H1 (cell line): ENCODE measurements at regions not wholly inside any gene's neighbourhood (a gene's known extent, or its start where the extent isn't known, plus 50 kb on each side); places are given as distances from the start of the nearest gene placed in this dataset.

Source experiments
- CTCF ChIA-PET: fragments of 300-600 bp; sonication (Branson Sonifier 250); formaldehyde crosslinking; loops from one replicate; lab custom pipeline; 2021; ENCODE audit not compliant: partially characterized antibody; lab: Charles Lee
- POLR2A ChIA-PET: fragments of 300-600 bp; sonication (Branson Sonifier 250); formaldehyde crosslinking; loops from one replicate; lab custom pipeline; 2021; ENCODE audit warnings: inconsistent platforms; ENCODE audit not compliant: partially characterized antibody; lab: Charles Lee
- DNase-seq, 2 experiments: peaks; one replicate each; pipeline versions ENCODE4 v3.0.0 to v3.0.0-alpha.2; 2010 to 2022; ENCODE audit warnings: low spot score in 2 of 2, low read depth in 1 of 2, mixed read lengths in 1 of 2
- FAIRE-seq: peaks from 2 replicates; lab custom pipeline; 2011; peaks lifted over from hg19 to GRCh38; lab: Jason Lieb, UNC
- H2AFZ ChIP-seq: 2 replicates; pipeline ENCODE4 v1.8.1; 2012; ENCODE audit warnings: low read length, inconsistent platforms
- H2AK5ac ChIP-seq: 2 replicates; pipeline ENCODE4 v1.6.1; 2013; ENCODE audit warnings: low read depth, low read length
- H2BK120ac ChIP-seq: replicated peaks from 2 replicates; pipeline ENCODE3; 2013; ENCODE audit warnings: low read depth, low read length, inconsistent platforms
- H2BK12ac ChIP-seq: 2 replicates; pipeline ENCODE4 v1.6.1; 2013; ENCODE audit warnings: low read depth, low read length
- H2BK15ac ChIP-seq: 2 replicates; pipeline ENCODE4 v1.6.1; 2013; ENCODE audit warnings: low read length
- H2BK20ac ChIP-seq: 2 replicates; pipeline ENCODE4 v1.6.1; 2013; ENCODE audit warnings: low read length
- H2BK5ac ChIP-seq: 2 replicates; pipeline ENCODE4 v1.6.1; 2013; ENCODE audit warnings: low read depth, low read length
- H3K14ac ChIP-seq: 2 replicates; pipeline ENCODE4 v1.6.1; 2013; ENCODE audit warnings: inconsistent platforms; ENCODE audit not compliant: insufficient read length
- H3K18ac ChIP-seq: 2 replicates; pipeline ENCODE4 v1.6.1; 2013; ENCODE audit warnings: low read length; ENCODE audit errors: extremely low read depth
- H3K23ac ChIP-seq: 2 replicates; pipeline ENCODE4 v1.6.1; 2013; ENCODE audit warnings: inconsistent platforms; ENCODE audit not compliant: insufficient read length
- H3K23me2 ChIP-seq: 2 replicates; pipeline ENCODE4 v1.6.1; 2013; ENCODE audit warnings: low read depth, low read length
- H3K27ac ChIP-seq: 2 replicates; pipeline ENCODE4 v1.6.1; 2011; ENCODE audit warnings: low read depth, low read length, inconsistent platforms
- H3K27me3 ChIP-seq, 4 experiments: replicated peaks in 1 of 4; 1 replicate in 1 of 4; 2 replicates in 3 of 4; pipeline versions ENCODE4 v1.6.1 to v1.8.1; 2011 to 2013; ENCODE audit warnings: low read length in 3 of 4, mild to moderate bottlenecking in 3 of 4, inconsistent platforms in 2 of 4, mixed read lengths in 2 of 4, moderate library complexity in 1 of 4; ENCODE audit not compliant: control insufficient read depth in 3 of 4, insufficient read depth in 3 of 4; ENCODE audit errors: extremely low read depth in 1 of 4
- H3K36me3 ChIP-seq, 4 experiments: 2 replicates each; pipeline versions ENCODE4 v1.6.1 to v1.8.1; 2011 to 2013; ENCODE audit warnings: mild to moderate bottlenecking in 4 of 4, low read length in 3 of 4, moderate library complexity in 2 of 4, control low read depth in 1 of 4, inconsistent platforms in 1 of 4; ENCODE audit not compliant: insufficient read depth in 4 of 4, control insufficient read depth in 2 of 4
- H3K4ac ChIP-seq: replicated peaks from 2 replicates; pipeline ENCODE3; 2013; ENCODE audit warnings: low read length, low read depth, mixed read lengths, inconsistent platforms; ENCODE audit not compliant: insufficient read length
- H3K4me1 ChIP-seq, 4 experiments: replicated peaks in 1 of 4; 1 replicate in 1 of 4; 2 replicates in 3 of 4; pipeline versions ENCODE4 v1.6.1 to v1.8.1; 2011 to 2013; ENCODE audit warnings: low read length in 3 of 4, inconsistent platforms in 2 of 4, mixed read lengths in 1 of 4; ENCODE audit not compliant: insufficient read depth in 4 of 4, control insufficient read depth in 3 of 4
- H3K4me2 ChIP-seq, 2 experiments: 2 replicates each; pipeline versions ENCODE4 v1.6.1 to v1.8.1; 2011 to 2013; ENCODE audit warnings: low read depth in 2 of 2, low read length in 2 of 2, control low read depth in 1 of 2, inconsistent platforms in 1 of 2, mild to moderate bottlenecking in 1 of 2; ENCODE audit not compliant: insufficient read depth in 1 of 2
- H3K4me3 ChIP-seq, 4 experiments: fragments of 200-600, 300-600 bp in 1 of 4; sonication (generic), shearing (Covaris generic), sonication (Bioruptor Twin) in 1 of 4; 2 replicates each; pipeline versions ENCODE4 v1.5.1 to v1.8.1; 2011 to 2016; ENCODE audit warnings: low read length in 4 of 4, low read depth in 3 of 4, control low read depth in 2 of 4, inconsistent platforms in 2 of 4, mild to moderate bottlenecking in 2 of 4, mixed read lengths in 1 of 4, moderate library complexity in 1 of 4; ENCODE audit not compliant: insufficient read depth in 2 of 4; ENCODE audit errors: extremely low read depth in 1 of 4
- H3K56ac ChIP-seq: replicated peaks from 2 replicates; pipeline ENCODE3; 2013; ENCODE audit warnings: low read depth, mild to moderate bottlenecking, mixed read lengths, low read length, inconsistent platforms; ENCODE audit not compliant: insufficient read length
- H3K79me1 ChIP-seq: 2 replicates; pipeline ENCODE4 v1.6.1; 2013; ENCODE audit warnings: low read depth, low read length, control low read depth
- H3K79me2 ChIP-seq, 2 experiments: 2 replicates each; pipeline versions ENCODE4 v1.6.1 to v1.8.1; 2012 to 2013; ENCODE audit warnings: low read length in 2 of 2, mild to moderate bottlenecking in 2 of 2, inconsistent platforms in 1 of 2; ENCODE audit not compliant: insufficient read depth in 2 of 2, control insufficient read depth in 1 of 2
- H3K9ac ChIP-seq, 4 experiments: replicated peaks in 1 of 4; 1 replicate in 1 of 4; 2 replicates in 3 of 4; pipeline versions ENCODE4 v1.6.1 to v1.8.1; 2011 to 2013; ENCODE audit warnings: low read depth in 3 of 4, low read length in 3 of 4, control low read depth in 2 of 4, mild to moderate bottlenecking in 2 of 4, moderate library complexity in 2 of 4, inconsistent platforms in 1 of 4; ENCODE audit errors: extremely low read depth in 1 of 4
- H3K9me3 ChIP-seq, 2 experiments: 2 replicates each; pipeline versions ENCODE4 v1.6.1 to v1.8.1; 2012 to 2013; ENCODE audit warnings: mild to moderate bottlenecking in 2 of 2, moderate library complexity in 2 of 2, control low read depth in 1 of 2, inconsistent platforms in 1 of 2, low read depth in 1 of 2, low read length in 1 of 2, mixed read lengths in 1 of 2; ENCODE audit not compliant: insufficient read depth in 2 of 2
- H4K20me1 ChIP-seq, 2 experiments: replicated peaks in 1 of 2; 2 replicates each; pipeline versions ENCODE3 to v1.8.1; 2011 to 2013; ENCODE audit warnings: inconsistent platforms in 2 of 2, low read length in 2 of 2, mild to moderate bottlenecking in 1 of 2; ENCODE audit not compliant: insufficient read depth in 2 of 2, control insufficient read depth in 1 of 2
- H4K5ac ChIP-seq: 2 replicates; pipeline ENCODE4 v1.6.1; 2013; ENCODE audit warnings: low read length, low read depth, mixed read lengths, inconsistent platforms; ENCODE audit not compliant: insufficient read length
- H4K8ac ChIP-seq: 2 replicates; pipeline ENCODE4 v1.8.0; 2013; ENCODE audit warnings: mild to moderate bottlenecking, moderate library complexity, low read length, inconsistent platforms; ENCODE audit not compliant: insufficient read depth; ENCODE audit errors: extremely low read depth
- H4K91ac ChIP-seq: replicated peaks from 2 replicates; pipeline ENCODE3; 2013; ENCODE audit warnings: low read length, mixed read lengths, inconsistent platforms; ENCODE audit not compliant: insufficient read length
- HDAC6 ChIP-seq: IDR thresholded peaks from one replicate; pipeline ENCODE4 v1.7.1; 2012; ENCODE audit warnings: low read depth, mild to moderate bottlenecking, inconsistent platforms, low read length, moderate library complexity
- KDM5A ChIP-seq: fragments of 200-600 bp; IDR thresholded peaks from 2 replicates; pipeline ENCODE4 v1.7.1; 2012; ENCODE audit warnings: mild to moderate bottlenecking, low read length, inconsistent platforms, mixed read lengths
- TCF12 ChIP-seq: IDR thresholded peaks from 2 replicates; pipeline ENCODE4 v1.6.1; 2011; ENCODE audit warnings: low read depth, mild to moderate bottlenecking, low read length
- TF ChIP-seq, protein P1 (sequence below): IDR thresholded peaks from 2 replicates; pipeline ENCODE4 v1.6.1; 2012; ENCODE audit warnings: inconsistent platforms

DNA sequence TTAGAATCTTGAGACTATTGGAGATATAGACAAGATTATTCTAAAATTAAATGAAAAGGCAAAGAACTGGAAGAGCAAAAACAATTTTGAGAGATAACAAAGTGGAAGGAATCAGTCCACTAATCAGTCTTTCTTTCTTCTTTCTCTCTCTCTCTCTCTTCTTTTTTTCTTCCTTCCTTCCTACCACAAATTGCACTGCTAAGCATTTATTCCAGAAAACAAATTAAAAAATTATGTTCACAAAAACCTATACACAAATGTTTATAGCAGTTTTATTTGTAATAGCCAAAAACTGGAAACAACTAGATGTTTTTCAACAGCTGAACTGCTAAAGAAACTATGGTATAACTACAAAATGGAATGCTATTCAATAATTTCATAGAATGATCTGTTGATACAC is 291.9 kb upstream of the FTMT start:
- POLR2A ChIA-PET: no interaction called here
- Histone ChIP-seq H2AK5ac (no peak overlapping the region), H2BK120ac (no peak overlapping the region), H3K27me3 (no peaks in the 10 kb centered on the region), H2BK15ac (no peak overlapping the region), H3K23ac (no peak overlapping the region), H2BK5ac (no peak overlapping the region), H4K20me1 (no peaks in the 10 kb centered on the region), H4K91ac (no peak overlapping the region), H4K5ac (no peak overlapping the region), H3K4me3 (no peak overlapping the region), H3K36me3 (no peaks in the 10 kb centered on the region), H3K23me2 (no peaks in the 10 kb centered on the region), H3K9ac (no peak overlapping the region), H3K4me2 (no peak overlapping the region), H3K56ac (no peak overlapping the region), H3K4ac (no peak overlapping the region), H2BK12ac (no peak overlapping the region), H3K4me1 (no peaks in the 10 kb centered on the region), H3K27ac (no peak overlapping the region), H3K79me1 (no peaks in the 10 kb centered on the region), H3K18ac (no peak overlapping the region), H2AFZ (no peak overlapping the region), H3K9me3 (no peaks in the 10 kb centered on the region), H4K8ac (no peak overlapping the region), H2BK20ac (no peak overlapping the region), H3K79me2 (no peaks in the 10 kb centered on the region), H3K14ac (no peak overlapping the region)
- DNase-seq: no peak
- CTCF ChIA-PET: interaction anchor here (0.6 kb wide), 1 partner anchor 113 kb away, joined by 3 read pairs; no protein-coding TSS in a partner anchor
- FAIRE-seq: no peak
- no peak for TF ChIP-seq TCF12
- TF ChIP-seq KDM5A: no peak
- TF ChIP-seq HDAC6: no peak
- TF ChIP-seq, protein P1, sequence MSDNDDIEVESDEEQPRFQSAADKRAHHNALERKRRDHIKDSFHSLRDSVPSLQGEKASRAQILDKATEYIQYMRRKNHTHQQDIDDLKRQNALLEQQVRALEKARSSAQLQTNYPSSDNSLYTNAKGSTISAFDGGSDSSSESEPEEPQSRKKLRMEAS: no peak
